ENCODE measurements at regions not wholly inside any gene's neighbourhood (a gene's known extent, or its start where the extent isn't known, plus 50 kb on each side); places are given as distances from the start of the nearest gene placed in this dataset.

GRCh38 chr4:18389115-18389514 lies 367.6 kb upstream of the LCORL start:
- H3K27ac Mint-ChIP-seq: no peak overlapping the region
- H3K4me3 Mint-ChIP-seq: no peak overlapping the region
- Histone ChIP-seq H2AFZ (ENCODE audit: low read length) (no peak overlapping the region), H3K4ac (ENCODE audit: low read depth, low read length) (no peak overlapping the region), H4K8ac (replicated peaks; ENCODE audit: insufficient read length, low read depth, low read length) (no peak overlapping the region), H3K79me2 (ENCODE audit: insufficient read depth, low read length) (no peaks in the 10 kb centered on the region), H2BK15ac (ENCODE audit: low read depth, low read length) (no peak overlapping the region), H3K4me2 (ENCODE audit: insufficient read depth, insufficient read length, low read length) (no peak overlapping the region), H4K20me1 (ENCODE audit: control insufficient read depth, insufficient read depth, insufficient read length) (no peaks in the 10 kb centered on the region), H3K9me3 (ENCODE audit: control insufficient read depth, low read depth, low read length) (no peaks in the 10 kb centered on the region), H2BK12ac (ENCODE audit: insufficient read length, low read depth, low read length) (no peak overlapping the region), H3K27ac (ENCODE audit: insufficient read length, low read depth, low read length) (no peak overlapping the region), H3K4me1 (ENCODE audit: insufficient read depth, low read length) (no peaks in the 10 kb centered on the region), H3K14ac (ENCODE audit: insufficient read depth, low read length) (no peak overlapping the region), H3K27me3 (ENCODE audit: insufficient read depth, low read length) (no peaks in the 10 kb centered on the region), H3T11ph (ENCODE audit: low read length) (no peak overlapping the region), H4K91ac (ENCODE audit: insufficient read length, low read depth, low read length) (no peak overlapping the region), H2BK20ac (ENCODE audit: low read depth, low read length, poor library complexity, severe bottlenecking) (no peak overlapping the region), H2AK5ac (ENCODE audit: insufficient read length, low read length) (no peak overlapping the region), H2BK5ac (ENCODE audit: insufficient read length, low read length) (no peak overlapping the region), H3K23ac (ENCODE audit: insufficient read length, low read depth, low read length) (no peak overlapping the region), H3K23me2 (ENCODE audit: insufficient read length, low read depth, low read length, poor library complexity, severe bottlenecking) (no peaks in the 10 kb centered on the region), H3K79me1 (ENCODE audit: insufficient read depth, low read depth, low read length, poor library complexity, severe bottlenecking) (no peaks in the 10 kb centered on the region), H2BK120ac (ENCODE audit: low read depth, low read length, poor library complexity, severe bottlenecking) (no peak overlapping the region), H3K9ac (ENCODE audit: extremely low read depth, insufficient read length, low read length) (no peak overlapping the region), H4K5ac (ENCODE audit: insufficient read length, low read depth, low read length) (no peak overlapping the region), H3K18ac (ENCODE audit: insufficient read length, low read depth, low read length) (no peak overlapping the region), H3K56ac (ENCODE audit: insufficient read length, low read depth, low read length) (no peak overlapping the region)
- DNase-seq: no peak
- peaks cover 0 to 5% (median 1%) of the 10 kb centered on the region in 3 experiments; a peak in 3 of 7 replicates for H3K36me3 Mint-ChIP-seq (ENCODE audit: insufficient read depth in 1 of 3, low read depth in 3 of 3)
- no peaks in the 10 kb centered on the region for H3K4me1 Mint-ChIP-seq
- no CpG with 5 or more reads among the region's 2 CpGs for WGBS (ENCODE audit: extremely low coverage, insufficient read length, low lambda C conversion rate)
- TF ChIP-seq, protein P1, sequence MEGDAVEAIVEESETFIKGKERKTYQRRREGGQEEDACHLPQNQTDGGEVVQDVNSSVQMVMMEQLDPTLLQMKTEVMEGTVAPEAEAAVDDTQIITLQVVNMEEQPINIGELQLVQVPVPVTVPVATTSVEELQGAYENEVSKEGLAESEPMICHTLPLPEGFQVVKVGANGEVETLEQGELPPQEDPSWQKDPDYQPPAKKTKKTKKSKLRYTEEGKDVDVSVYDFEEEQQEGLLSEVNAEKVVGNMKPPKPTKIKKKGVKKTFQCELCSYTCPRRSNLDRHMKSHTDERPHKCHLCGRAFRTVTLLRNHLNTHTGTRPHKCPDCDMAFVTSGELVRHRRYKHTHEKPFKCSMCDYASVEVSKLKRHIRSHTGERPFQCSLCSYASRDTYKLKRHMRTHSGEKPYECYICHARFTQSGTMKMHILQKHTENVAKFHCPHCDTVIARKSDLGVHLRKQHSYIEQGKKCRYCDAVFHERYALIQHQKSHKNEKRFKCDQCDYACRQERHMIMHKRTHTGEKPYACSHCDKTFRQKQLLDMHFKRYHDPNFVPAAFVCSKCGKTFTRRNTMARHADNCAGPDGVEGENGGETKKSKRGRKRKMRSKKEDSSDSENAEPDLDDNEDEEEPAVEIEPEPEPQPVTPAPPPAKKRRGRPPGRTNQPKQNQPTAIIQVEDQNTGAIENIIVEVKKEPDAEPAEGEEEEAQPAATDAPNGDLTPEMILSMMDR (conservative IDR thresholded peaks at IDR 0.05): no peak
- peaks cover 7 to 12% of the 10 kb centered on the region in 2 experiments for H3K9me3 Mint-ChIP-seq
- peaks cover 14% of the 10 kb centered on the region for H3K27me3 Mint-ChIP-seq (ENCODE audit: low read depth)
